DMS 273 treated with DMSO at 0.1 percent for 48 hours (cell line): ENCODE measurements at regions not wholly inside any gene's neighbourhood (a gene's known extent, or its start where the extent isn't known, plus 50 kb on each side); places are given as distances from the start of the nearest gene placed in this dataset.
"Not testable (repeated sequence)": the region's sequence is repeated elsewhere in the genome, so short reads cannot be mapped to it uniquely, and the experiment has no call there.

ENCODE experiments used
- DNase-seq: peaks from one replicate; lab custom pipeline; 2025; lab: John Stamatoyannopoulos, UW

- no peak for DNase-seq
Observed at GRCh38 chr5:173667702-173668101, 51.3 kb upstream of the BOD1 start.

- DNase-seq = no peak
Observed at GRCh38 chr5:173668245-173668800, 51.9 kb upstream of the BOD1 start.

- no peak for DNase-seq
Observed at GRCh38 chr5:173668910-173669309, 52.5 kb upstream of the BOD1 start.

GRCh38 chr5:173669483-173669882 lies 53.0 kb upstream of the BOD1 start:
- no peak for DNase-seq

GRCh38 chr5:173670130-173670651 lies 53.7 kb upstream of the BOD1 start:
- DNase-seq = no peak

GRCh38 chr5:173670791-173671120 lies 54.3 kb upstream of the BOD1 start:
- no peak for DNase-seq

DNA sequence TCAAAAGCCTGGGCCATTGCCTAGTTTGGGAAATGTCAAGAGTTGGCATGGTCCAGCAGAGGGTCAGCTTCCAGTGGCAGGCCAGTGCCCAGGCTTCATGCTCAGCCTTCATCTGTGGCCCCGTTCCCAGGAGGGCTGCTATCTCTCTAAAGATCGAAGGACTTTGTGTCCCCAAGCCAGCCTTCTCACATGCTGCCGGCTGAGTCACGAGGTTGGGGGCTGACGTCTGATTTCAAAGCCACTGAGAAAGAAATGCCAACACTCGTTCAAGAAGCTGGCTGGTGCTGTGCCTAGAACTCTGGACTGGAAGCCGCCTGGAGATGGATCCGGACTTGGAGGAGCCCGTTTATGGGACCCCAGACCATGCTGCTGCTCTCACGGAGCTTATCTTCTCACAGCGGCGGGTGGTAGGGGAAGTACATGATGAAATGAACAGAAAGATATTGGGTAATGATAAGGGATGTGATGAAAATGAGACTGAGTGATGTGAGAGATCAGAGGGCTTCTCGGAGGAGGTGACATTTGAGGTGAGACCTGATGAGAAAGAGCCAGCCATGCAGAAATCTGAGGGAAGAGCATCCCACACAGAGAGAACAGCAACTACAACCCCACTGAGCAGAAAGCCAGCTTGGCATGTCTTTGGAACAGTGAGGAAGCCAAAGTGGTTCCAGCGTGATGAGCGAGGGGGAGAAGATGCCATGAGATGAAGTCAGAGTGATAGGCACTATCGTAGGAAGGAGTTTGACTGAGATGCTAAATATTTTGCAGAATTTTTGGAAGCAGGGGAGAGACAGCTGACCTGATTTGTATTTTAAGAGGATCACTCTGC lies 54.9 kb upstream of the BOD1 start:
- DNase-seq = no peak

- no peak for DNase-seq
Observed at GRCh38 chr5:173672166-173672565, 55.7 kb upstream of the BOD1 start.

DNA sequence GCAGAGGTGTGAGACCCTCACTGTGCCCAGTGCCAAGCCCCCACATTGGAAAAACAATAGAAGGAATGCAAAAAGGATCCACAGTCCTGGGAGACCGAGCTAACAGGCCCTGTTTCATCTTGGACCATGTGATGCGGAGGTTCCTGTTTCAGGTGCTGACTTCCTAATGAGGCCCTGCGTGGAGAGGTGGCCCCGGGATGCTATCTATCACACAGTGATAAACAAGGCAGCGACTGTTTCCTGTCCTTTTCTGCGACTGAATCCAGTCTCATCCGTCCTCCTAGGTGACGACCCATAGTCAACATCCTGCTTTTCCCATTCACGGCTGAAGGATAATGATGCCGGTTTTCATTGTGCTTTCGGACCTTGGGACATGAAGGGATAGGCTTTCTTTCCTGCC lies 56.4 kb upstream of the BOD1 start:
- no peak for DNase-seq

DNA sequence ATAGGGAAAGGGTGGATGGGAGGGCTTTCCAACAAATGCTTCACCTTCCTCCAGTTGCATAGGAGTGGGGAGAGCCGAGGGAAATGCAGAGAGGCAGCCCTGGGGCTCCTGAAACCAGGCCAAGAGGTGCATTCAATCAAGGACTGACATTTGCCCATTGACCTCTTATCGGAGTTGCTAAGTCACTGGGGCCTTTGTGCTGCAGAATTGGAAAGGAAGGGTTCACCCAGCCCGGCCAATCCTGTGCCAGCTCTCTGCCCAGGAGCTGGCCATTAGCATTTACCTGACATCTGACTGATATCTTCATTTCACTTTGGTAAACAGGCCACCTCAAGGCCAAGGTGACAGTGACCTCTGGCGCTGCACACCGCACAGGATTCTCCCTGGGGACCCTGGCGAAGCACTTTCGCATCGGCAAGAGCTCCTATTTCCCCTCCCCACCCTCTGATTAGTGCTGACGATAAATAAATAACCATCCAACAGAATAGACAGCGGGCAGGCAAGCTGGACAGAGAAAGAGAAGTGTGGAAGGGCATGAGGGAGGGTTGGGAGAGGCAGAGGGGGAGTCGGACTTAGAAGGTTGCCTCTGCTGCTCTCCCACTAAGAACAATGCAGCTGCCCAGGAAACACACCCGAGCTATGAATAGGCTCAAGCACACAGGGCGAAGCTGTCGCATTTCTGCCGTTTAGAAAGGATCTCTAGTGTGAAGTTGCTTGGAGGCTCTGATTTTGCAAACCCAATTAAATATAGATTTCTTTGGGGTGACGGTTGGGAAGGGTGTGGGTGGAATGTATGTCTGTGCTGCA lies 57.0 kb upstream of the BOD1 start:
- DNase-seq = no peak

DNA sequence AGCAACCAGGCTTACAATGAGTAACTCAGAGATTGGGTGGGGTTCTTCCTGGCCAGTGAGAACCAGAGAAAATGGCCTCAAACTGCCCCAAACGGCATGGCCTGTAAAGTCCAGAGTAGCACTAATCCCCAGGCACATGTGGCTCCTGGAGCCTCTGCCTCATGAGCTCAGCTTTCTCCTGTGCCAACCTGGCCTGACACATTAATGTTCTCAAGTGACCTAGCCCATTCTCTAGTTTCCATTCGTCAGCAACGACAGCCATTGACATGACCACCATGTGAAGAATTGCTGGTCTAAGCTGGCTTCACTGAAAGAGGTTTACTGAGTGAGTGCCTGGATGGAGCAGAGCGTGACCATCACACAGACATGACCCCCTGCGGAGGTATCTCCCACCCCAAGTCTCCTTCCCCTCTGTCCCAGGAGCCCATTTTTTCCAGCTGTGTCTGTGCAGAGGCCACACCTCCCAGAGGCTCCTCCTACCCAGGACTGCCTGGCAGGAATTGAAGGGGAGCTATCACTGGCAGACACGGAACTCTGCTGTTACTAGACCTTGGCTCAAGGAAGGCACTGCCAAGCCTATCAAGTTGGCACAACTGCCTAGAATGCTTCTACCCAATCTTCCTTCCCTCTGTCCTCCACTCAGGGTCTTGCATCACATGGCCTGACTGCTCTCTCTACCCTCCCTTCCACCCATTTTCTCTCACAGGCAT lies 59.0 kb upstream of the BOD1 start:
- DNase-seq = no peak

DNA sequence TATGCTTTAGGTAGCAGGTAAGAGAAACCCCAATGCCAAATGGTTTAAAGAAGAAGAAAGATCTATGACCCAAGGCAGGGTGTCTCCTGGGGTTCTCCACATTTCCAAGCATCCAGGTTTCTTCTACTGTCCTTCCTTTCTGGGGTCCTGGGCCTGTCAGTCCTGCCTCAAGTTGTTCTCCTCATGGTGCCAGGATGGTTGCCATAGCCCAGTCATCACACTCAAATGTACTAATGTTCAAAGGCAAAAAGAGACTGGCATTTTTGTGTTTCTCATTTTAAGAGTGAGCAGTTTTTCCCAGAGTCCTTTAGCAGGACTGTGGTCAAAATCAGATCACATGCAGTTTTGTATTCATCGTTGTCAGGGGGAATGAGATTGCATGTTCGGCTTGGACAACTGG lies 59.9 kb upstream of the BOD1 start:
- DNase-seq = no peak

DNA sequence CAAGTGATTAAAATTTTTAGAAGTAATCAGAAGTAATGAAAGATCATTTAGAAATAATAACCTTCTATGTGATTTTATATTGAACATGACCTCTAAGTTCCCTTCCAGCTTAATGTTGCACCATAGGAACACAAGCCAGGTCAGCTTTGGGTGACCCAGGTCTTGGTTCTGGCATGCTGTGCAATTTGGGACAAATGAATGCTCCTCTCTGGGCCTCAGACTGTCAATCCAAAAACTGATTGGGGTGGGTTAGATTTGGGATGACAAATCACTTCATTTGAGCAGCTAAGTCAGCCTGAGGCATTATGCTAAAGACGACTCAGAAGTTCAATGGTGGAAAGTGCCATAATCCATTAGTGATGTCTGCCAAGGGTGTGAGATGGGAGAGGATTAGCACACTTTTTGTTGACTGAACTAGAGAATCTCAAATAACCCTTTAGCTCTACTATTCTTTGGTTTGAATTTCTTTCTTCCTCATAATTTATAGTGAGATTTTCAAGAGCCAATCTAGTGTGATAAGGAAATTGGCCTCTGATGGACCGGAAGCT lies 60.7 kb upstream of the BOD1 start:
- DNase-seq = no peak

GRCh38 chr5:173679909-173680630 lies 63.6 kb upstream of the BOD1 start:
- DNase-seq = no peak

DNA sequence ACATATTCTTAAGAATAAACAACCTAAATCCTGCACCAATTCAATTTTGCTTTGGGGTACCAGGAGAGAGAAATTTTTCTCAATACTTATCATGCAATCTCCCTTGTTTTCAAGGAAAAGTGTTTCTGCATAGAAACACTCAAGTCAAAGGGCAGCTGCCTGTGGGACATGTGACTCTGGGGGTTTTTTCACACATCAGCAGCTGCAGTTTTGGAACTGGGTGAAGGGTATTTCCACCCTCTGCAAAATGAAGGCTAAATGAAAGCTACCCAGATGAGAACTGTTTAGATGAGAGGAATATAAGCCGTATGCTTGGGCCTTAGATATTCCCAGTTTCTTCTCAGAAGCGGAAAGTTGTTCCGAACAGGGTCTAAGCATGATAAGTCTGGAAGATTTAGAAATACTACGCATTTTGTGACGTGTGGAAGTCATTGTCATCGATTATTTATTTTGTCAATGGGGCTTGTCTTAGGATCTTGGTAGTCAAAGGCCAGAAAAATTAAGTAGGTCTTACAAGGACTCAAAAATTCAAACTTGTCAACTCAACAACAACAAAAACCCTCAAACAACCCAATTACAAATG lies 64.3 kb upstream of the BOD1 start:
- no peak for DNase-seq

DNA sequence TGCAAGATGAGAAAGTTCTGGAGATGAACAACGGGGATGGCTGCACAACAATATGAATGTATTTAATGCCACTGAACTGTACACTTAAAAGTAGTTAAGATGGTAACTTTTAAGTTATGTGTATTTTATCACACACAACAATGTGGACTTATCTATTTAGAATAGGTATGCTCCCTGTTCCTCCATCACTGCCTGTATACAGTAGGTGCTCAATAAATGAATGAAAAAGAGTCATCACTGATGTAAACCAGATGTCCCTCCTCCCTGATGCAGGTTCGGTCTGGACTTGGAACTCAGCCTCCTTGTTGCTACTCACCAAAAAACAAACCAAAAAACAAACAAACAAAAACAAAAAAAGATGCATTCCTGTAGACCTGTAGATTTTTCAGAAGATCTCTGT lies 65.9 kb upstream of the BOD1 start:
- DNase-seq = no peak

DNA sequence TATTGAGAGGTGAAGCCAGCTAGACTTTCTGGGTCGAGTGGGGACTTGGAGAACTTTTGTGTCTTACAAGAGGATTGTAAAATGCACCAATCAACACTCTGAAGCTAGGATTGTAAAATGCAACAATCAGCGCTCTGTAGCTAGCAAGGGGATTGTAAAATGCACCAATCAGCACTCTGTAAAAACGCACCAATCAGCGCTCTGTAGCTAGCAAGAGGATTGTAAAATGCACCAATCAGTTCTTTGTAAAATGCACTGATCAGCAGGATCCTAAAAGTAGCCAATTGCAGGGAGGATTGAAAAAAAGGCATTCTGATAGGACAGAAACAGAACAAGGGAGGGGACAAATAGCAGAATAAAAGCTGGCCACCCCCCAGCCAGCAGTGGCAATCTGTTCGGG lies 68.1 kb upstream of the BOD1 start:
- not testable (repeated sequence) for DNase-seq

- DNase-seq = no peak
Observed at GRCh38 chr5:173686950-173687349, 70.5 kb upstream of the BOD1 start.

DNA sequence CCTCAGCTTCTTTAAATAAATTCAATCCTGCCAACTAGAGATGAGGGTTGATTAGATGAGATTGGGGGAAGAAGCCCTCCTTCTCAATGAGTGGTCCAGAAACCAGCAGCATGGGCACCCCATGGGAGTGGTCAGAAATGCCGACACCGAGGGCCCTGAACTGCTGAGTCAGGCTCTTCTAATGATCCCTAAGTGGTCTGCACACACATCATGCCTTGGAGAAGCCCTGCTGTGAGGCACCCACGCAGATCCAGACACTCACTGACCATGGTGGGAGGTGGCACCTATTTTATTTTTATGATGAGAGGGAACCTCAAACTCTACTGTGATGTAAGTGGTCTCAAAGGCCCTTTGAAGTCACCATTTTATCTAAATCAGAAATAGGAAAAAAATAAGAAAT lies 72.3 kb upstream of the BOD1 start:
- no peak for DNase-seq

DNA sequence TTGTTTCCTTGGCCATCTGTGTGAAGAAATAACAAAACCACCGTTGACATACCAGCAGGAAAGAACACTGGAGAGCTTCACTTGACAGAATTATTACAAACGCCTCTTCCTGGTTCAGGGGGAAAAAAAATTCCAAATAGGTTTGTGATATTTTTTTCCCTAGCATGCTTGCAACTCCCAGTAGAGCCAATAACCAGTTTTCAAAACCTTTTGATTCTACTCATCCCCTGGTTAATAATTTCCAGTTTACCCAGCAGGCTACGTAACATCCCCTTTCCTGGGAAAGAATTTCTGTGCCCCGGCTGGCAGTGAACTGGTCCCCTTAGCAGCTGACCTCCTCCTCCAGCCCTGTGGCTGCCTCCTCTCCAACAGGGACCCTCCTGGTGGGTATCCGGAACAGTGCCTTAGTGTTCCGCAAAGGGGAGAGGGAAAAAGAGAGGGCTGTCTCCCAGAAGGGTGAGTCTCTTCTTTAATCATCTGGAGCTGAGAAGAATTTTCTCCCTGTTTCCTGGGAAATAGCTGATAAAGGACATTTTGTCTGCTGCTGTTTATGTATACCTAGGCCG lies 72.8 kb upstream of the BOD1 start:
- no peak for DNase-seq
